Upper lobe of right lung (tissue), 1 donor: ENCODE measurements at regions not wholly inside any gene's neighbourhood (a gene's known extent, or its start where the extent isn't known, plus 50 kb on each side); places are given as distances from the start of the nearest gene placed in this dataset.

Source experiments
- ATAC-seq: fragments of 200-7000 bp; cut with Tn5 transposase; one replicate; pipeline ENCODE4 v1.9.1; 2020; ENCODE audit warnings: mild to moderate bottlenecking, moderate library complexity
- DNase-seq: peaks from one replicate; pipeline ENCODE4 v3.0.0-alpha.2; 2020
- H3K27ac ChIP-seq: fragments of 200-600 bp; one replicate; pipeline ENCODE4 v1.8.0; 2022
- H3K27me3 ChIP-seq: fragments of 200-600 bp; one replicate; pipeline ENCODE4 v1.8.0; 2022; ENCODE audit warnings: mild to moderate bottlenecking
- H3K36me3 ChIP-seq: fragments of 200-600 bp; one replicate; pipeline ENCODE4 v1.8.0; 2022
- H3K4me1 ChIP-seq: fragments of 200-600 bp; one replicate; pipeline ENCODE4 v1.8.0; 2022
- H3K4me3 ChIP-seq: fragments of 200-600 bp; one replicate; pipeline ENCODE4 v1.8.0; 2022; ENCODE audit warnings: mild to moderate bottlenecking
- H3K9me3 ChIP-seq: fragments of 200-600 bp; one replicate; pipeline ENCODE4 v1.8.0; 2022
- intact Hi-C: fragments of 100-400 bp; cut with DNase I; formaldehyde crosslinking; loops from one replicate; pipeline ENCODE4 v1.11.0; 2022
- TF ChIP-seq, protein P1 (sequence below): fragments of 200-600 bp; IDR thresholded peaks from one replicate; pipeline ENCODE4 v1.8.0; 2022; ENCODE audit warnings: antibody characterized with exemption
- donor health status: DM: no; HTN: yes; CAD: no; lungs with severe emphysema.

DNA sequence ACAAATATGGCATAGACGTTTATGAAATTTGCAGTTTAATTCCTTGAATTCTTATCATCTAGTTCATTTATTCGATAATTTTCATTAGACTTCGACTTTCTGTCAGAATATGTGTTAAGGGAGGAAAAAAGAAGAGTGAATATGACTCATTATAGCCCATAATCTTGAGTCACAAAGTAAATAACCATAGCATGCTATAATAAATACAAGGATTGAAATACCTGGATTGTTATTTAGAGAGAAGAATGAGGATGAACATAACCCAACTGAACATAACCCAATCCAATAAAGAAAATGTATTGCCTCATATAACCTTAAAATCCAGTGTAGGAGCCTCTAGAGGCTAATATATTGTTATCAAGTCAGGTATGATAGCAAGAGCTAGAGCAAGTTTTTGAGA, 1858.3 kb upstream of the RAG2 start:
- no peak for ATAC-seq
- H3K4me3 ChIP-seq: no peak overlapping the region
- H3K36me3 ChIP-seq: no peaks in the 10 kb centered on the region
- peaks cover 11% of the 10 kb centered on the region for H3K4me1 ChIP-seq
- TF ChIP-seq, protein P1, sequence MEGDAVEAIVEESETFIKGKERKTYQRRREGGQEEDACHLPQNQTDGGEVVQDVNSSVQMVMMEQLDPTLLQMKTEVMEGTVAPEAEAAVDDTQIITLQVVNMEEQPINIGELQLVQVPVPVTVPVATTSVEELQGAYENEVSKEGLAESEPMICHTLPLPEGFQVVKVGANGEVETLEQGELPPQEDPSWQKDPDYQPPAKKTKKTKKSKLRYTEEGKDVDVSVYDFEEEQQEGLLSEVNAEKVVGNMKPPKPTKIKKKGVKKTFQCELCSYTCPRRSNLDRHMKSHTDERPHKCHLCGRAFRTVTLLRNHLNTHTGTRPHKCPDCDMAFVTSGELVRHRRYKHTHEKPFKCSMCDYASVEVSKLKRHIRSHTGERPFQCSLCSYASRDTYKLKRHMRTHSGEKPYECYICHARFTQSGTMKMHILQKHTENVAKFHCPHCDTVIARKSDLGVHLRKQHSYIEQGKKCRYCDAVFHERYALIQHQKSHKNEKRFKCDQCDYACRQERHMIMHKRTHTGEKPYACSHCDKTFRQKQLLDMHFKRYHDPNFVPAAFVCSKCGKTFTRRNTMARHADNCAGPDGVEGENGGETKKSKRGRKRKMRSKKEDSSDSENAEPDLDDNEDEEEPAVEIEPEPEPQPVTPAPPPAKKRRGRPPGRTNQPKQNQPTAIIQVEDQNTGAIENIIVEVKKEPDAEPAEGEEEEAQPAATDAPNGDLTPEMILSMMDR: no peak
- intact Hi-C loops: no loop called here
- DNase-seq: no peak
- H3K27me3 ChIP-seq: no peaks in the 10 kb centered on the region
- H3K9me3 ChIP-seq: no peaks in the 10 kb centered on the region
- no peak overlapping the region for H3K27ac ChIP-seq

DNA sequence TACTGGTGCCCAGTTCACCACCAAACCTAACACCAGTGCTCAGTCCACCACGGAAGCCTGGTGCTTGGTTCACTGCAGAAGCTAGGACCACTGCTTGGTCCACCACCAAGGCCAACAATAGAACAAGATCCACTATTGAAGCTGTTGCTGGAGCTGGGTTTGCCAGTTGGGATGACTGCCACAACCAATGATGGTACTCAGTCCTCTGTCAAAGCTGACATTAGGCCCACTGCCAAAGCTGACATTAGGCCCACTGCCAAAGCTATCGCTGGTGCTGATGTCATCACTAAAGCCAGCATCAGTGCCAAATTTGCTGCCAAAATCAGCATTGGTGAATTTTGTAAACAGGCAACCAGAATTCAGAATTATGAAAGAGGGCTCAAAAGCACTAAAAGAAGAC, 1850.2 kb upstream of the RAG2 start:
- H3K27ac ChIP-seq: no peak overlapping the region
- intact Hi-C loops: no loop called here
- no peak overlapping the region for H3K4me3 ChIP-seq
- TF ChIP-seq, protein P1: no peak
- H3K9me3 ChIP-seq: no peaks in the 10 kb centered on the region
- no peaks in the 10 kb centered on the region for H3K4me1 ChIP-seq
- DNase-seq (no peak), ATAC-seq (no peak)
- H3K27me3 ChIP-seq: no peaks in the 10 kb centered on the region
- H3K36me3 ChIP-seq: no peaks in the 10 kb centered on the region

DNA sequence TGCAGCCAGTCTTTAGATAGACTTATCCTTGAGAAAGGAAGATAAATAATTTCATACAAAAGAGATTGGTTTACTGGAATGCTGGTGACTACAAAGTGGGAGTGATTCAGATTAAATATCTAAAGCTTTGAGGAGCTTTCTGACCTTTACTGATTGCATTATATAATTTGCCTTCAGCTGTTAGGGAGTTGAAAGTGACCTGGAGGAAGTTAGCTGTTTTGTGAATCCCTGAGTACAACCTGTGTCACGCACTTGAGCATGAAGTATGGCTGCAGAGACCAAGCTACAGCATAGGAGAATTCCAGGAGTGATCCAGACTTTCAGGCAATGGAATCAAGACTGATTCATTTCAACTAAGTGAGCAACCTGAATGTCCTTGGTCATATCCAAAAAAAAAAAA, 1848.3 kb upstream of the RAG2 start:
- intact Hi-C loops: no loop called here
- Histone ChIP-seq H3K9me3 (no peaks in the 10 kb centered on the region), H3K27ac (no peak overlapping the region), H3K27me3 (no peaks in the 10 kb centered on the region), H3K4me1 (no peaks in the 10 kb centered on the region), H3K4me3 (no peak overlapping the region), H3K36me3 (no peaks in the 10 kb centered on the region)
- DNase-seq (no peak), ATAC-seq (no peak)
- TF ChIP-seq, protein P1: no peak

DNA sequence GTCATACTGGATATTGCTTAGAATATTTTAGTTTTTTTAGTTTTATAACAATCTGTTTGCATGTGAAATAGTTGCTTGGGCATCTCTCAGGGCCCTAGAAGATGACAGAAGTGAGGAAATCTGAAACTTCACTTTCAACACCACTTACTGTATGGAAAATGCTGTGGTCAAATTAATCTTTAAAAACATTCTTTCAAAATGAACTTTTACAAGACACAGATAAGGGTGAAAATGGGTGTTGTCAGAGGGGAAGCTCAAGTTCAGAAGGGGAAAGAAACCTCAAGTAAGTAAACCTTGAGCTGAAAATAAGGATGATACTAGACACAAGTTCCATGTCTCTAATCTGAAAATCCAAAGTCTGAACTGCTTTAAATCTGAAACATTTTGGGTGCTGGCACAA, 1840.1 kb upstream of the RAG2 start:
- no peaks in the 10 kb centered on the region for H3K27me3 ChIP-seq
- ATAC-seq (no peak), DNase-seq (no peak)
- intact Hi-C loops: no loop called here
- no peaks in the 10 kb centered on the region for H3K4me1 ChIP-seq
- no peak overlapping the region for H3K27ac ChIP-seq
- TF ChIP-seq, protein P1: no peak
- no peaks in the 10 kb centered on the region for H3K36me3 ChIP-seq
- H3K4me3 ChIP-seq: no peak overlapping the region
- H3K9me3 ChIP-seq: no peaks in the 10 kb centered on the region

DNA sequence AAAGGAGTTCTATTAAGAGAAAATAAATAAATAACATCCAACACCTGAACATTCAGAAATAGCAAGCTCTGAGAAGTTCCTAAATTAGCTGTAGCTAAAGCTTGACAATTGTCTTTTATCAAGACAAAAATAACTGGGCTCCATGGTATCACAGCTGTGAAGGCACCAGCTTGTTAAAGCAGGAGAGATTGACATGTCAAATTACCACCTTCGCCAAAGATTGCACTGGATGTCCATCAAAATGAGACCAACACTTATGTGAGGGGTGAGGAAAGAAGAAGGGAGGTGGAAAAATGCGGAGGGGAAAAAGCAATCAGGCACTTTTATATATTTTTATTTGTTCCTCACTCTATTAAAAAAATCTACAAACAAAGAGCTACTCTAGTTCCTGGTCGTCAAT, 1827.5 kb upstream of the RAG2 start:
- TF ChIP-seq, protein P1: no peak
- intact Hi-C loops: no loop called here

DNA sequence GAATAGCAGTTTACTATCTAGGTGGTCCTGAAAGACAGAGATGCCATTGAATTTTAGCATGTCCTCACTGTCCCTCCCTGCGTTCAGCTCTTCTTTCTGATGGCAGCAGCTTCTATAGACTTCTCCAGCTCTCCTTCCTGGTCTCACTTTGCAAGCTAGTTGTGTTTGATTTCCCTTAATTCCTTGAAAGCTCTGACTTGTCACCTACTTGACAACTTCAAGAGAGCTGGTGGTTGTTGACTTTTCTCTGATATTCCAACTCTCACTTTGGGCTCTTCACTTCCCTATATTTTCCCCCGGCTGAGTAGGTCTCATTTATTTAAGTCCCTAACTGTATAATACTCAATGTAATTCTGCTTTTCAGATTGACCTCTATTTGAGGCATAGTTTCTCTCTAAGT, 1825.0 kb upstream of the RAG2 start:
- no peaks in the 10 kb centered on the region for H3K36me3 ChIP-seq
- H3K4me1 ChIP-seq: no peaks in the 10 kb centered on the region
- no peaks in the 10 kb centered on the region for H3K27me3 ChIP-seq
- H3K4me3 ChIP-seq: no peak overlapping the region
- TF ChIP-seq, protein P1: no peak
- no peaks in the 10 kb centered on the region for H3K9me3 ChIP-seq
- H3K27ac ChIP-seq: no peak overlapping the region
- DNase-seq (no peak), ATAC-seq (no peak)
- intact Hi-C loops: no loop called here

More for the DNA sequence above, 1827.5 kb upstream of the RAG2 start:
- Histone ChIP-seq H3K9me3 (no peaks in the 10 kb centered on the region), H3K27me3 (no peaks in the 10 kb centered on the region), H3K4me3 (no peak overlapping the region), H3K27ac (no peak overlapping the region), H3K4me1 (no peaks in the 10 kb centered on the region), H3K36me3 (no peaks in the 10 kb centered on the region)
- no peak for ATAC-seq
- DNase-seq: no peak
